Activated CD4-positive, alpha-beta memory T cell treated with anti-CD3 and anti-CD28 coated beads, Interleukin-2, amount 10 ng/mL, durations not matched to agents 7 days and 5 days (primary cell): ENCODE measurements at regions not wholly inside any gene's neighbourhood (a gene's known extent, or its start where the extent isn't known, plus 50 kb on each side); places are given as distances from the start of the nearest gene placed in this dataset.
"Not testable (repeated sequence)": the region's sequence is repeated elsewhere in the genome, so short reads cannot be mapped to it uniquely, and the experiment has no call there.

Experiments
- CTCF ChIA-PET: fragments of 350-600 bp; sonication (Branson Sonifier 250); formaldehyde crosslinking; loops from one replicate; lab custom pipeline; 2021; ENCODE audit warnings: antibody characterized with exemption, inconsistent platforms; lab: Charles Lee
- POLR2A ChIA-PET: fragments of 350-600 bp; sonication (Branson Sonifier 250); formaldehyde crosslinking; loops from one replicate; lab custom pipeline; 2021; ENCODE audit warnings: antibody characterized with exemption; lab: Charles Lee
- DNase-seq: peaks from one replicate; pipeline ENCODE4 v3.0.0-alpha.2; 2020
- H3K27ac Mint-ChIP-seq: one replicate; pipeline ENCODE4 v1.8.0; 2021; ENCODE audit warnings: mild to moderate bottlenecking, mixed read lengths
- H3K27me3 Mint-ChIP-seq: one replicate; pipeline ENCODE4 v1.8.0; 2021; ENCODE audit warnings: mixed read lengths
- H3K36me3 Mint-ChIP-seq: one replicate; pipeline ENCODE4 v1.8.0; 2021; ENCODE audit warnings: low read depth, mixed read lengths
- H3K4me1 Mint-ChIP-seq: one replicate; pipeline ENCODE4 v1.8.0; 2021; ENCODE audit warnings: mixed read lengths
- H3K4me3 Mint-ChIP-seq: one replicate; pipeline ENCODE4 v1.8.0; 2021; ENCODE audit warnings: mild to moderate bottlenecking, mixed read lengths
- H3K9me3 Mint-ChIP-seq: one replicate; pipeline ENCODE4 v1.8.0; 2021; ENCODE audit warnings: mixed read lengths

DNA sequence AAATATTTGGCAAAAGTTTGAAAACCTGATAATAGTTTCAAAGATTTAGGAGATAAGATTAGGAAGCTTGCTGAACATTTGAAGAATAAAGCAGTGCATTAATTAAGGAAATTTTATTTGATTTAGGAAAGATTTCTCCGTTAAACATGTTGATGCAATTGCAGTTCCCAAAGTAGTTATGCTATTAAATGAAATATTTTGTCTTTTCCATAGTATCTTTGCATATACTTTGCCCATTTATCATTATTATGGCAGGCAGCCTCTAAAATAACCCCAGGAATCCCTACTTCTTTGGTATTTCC is 136.5 kb downstream of the MREG start:
- DNase-seq: no peak
- H3K4me1 Mint-ChIP-seq: no peaks in the 10 kb centered on the region
- ChIA-PET POLR2A (no interaction called here), CTCF (interaction anchor here (1.4 kb wide), 1 partner anchor 54 kb away, joined by 5 read pairs; no protein-coding TSS in a partner anchor)
- H3K36me3 Mint-ChIP-seq: no peaks in the 10 kb centered on the region
- no peak overlapping the region for H3K27ac Mint-ChIP-seq
- H3K9me3 Mint-ChIP-seq: no peaks in the 10 kb centered on the region
- no peak overlapping the region for H3K4me3 Mint-ChIP-seq
- H3K27me3 Mint-ChIP-seq: peaks cover 10% of the 10 kb centered on the region

DNA sequence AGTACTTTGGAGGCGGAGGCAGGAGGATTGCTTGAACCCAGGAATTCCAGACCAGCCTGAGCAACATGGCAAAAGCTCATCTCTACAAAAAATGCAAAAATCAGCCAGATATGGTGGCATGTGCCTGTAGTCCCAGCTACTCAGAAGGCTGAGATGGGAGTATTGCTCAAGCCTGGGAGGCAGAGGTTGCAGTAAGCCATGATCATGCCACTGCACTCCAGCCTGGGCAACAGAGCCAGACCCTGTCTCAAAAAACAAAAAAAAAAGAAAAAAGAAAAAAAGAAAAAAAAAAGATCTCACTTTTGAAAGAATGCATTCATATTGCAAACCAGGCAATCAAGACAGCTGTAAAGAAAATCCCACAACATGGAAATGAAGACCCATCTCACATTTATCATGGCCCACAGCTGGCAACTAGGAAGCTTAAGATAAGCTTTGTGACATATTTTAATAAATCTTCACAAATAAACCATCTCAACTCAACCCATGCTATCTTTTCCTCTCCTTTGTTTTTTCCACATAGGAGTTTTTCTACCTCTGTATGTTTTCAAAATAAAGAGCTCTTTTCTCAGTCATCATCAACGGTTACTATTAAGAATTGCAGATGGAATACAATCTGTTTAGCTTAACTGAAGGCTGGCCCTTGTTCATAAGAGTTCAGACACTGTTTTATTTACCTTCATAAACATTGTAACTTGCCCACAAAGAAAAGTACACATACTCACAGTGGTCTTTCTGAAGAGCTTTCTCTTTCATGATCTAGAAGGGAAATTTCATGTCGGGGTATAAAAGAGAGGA is 137.0 kb downstream of the MREG start:
- Mint-ChIP-seq H3K4me3 (no peak overlapping the region), H3K4me1 (no peaks in the 10 kb centered on the region), H3K27ac (no peak overlapping the region), H3K9me3 (no peaks in the 10 kb centered on the region), H3K27me3 (peaks cover 10% of the 10 kb centered on the region), H3K36me3 (no peaks in the 10 kb centered on the region)
- no peak for DNase-seq
- ChIA-PET CTCF (interaction anchor here (1.4 kb wide), 1 partner anchor 55 kb away, joined by 5 read pairs; no protein-coding TSS in a partner anchor), POLR2A (no interaction called here)

- Mint-ChIP-seq H3K27ac (no peak overlapping the region), H3K27me3 (peaks cover 13% of the 10 kb centered on the region), H3K4me1 (no peaks in the 10 kb centered on the region), H3K9me3 (no peaks in the 10 kb centered on the region), H3K4me3 (no peak overlapping the region), H3K36me3 (no peaks in the 10 kb centered on the region)
- POLR2A ChIA-PET: no interaction called here
- DNase-seq: no peak
- CTCF ChIA-PET: no interaction called here
Observed at GRCh38 chr2:215874418-215874817, 138.9 kb downstream of the MREG start.

- Mint-ChIP-seq H3K27me3 (peaks cover 7% of the 10 kb centered on the region), H3K4me1 (no peaks in the 10 kb centered on the region), H3K9me3 (no peaks in the 10 kb centered on the region), H3K4me3 (no peak overlapping the region), H3K27ac (no peak overlapping the region), H3K36me3 (no peaks in the 10 kb centered on the region)
- POLR2A ChIA-PET: no interaction called here
- DNase-seq: no peak
- CTCF ChIA-PET: no interaction called here
Observed at GRCh38 chr2:215870986-215871385, 142.4 kb downstream of the MREG start.

GRCh38 chr2:215870088-215870490 is 143.3 kb downstream of the MREG start:
- DNase-seq: no peak
- ChIA-PET POLR2A (no interaction called here), CTCF (no interaction called here)
- H3K4me1 Mint-ChIP-seq: no peaks in the 10 kb centered on the region
- H3K27ac Mint-ChIP-seq: no peak overlapping the region
- no peaks in the 10 kb centered on the region for H3K9me3 Mint-ChIP-seq
- H3K4me3 Mint-ChIP-seq: no peak overlapping the region
- H3K36me3 Mint-ChIP-seq: no peaks in the 10 kb centered on the region
- peaks cover 7% of the 10 kb centered on the region for H3K27me3 Mint-ChIP-seq

DNA sequence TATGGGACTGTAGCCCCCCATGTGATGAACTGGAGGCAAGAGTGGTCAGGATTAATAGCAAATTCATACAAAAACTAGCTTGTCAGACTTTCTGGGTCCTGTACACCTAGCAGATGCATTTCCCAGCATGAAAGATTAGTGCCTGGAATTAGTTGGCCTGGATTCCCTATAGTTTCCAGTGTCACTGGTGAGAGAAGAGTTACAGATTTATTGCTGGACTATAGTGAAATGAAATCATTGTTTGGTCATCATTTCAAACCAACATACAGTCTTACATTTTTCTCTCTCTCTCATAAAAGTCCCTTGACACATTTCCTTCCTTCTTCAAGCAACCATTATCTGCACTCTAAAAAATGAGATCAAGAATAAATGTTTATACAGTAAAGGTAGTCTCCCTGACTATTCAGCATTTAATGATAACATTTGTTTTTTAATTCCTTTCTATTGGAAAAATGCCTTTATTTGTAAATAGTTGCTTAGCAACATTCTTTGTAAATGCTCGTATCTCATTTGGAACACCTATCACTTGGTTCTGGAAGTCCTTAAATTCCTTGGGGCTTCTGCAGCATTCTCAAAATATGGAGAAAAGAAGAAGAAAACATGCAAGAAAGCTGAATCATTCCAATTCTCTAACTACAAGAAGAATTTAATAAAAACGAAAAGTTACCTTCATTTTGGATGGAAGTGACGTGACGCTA is 144.4 kb downstream of the MREG start:
- no peak overlapping the region for H3K27ac Mint-ChIP-seq
- H3K27me3 Mint-ChIP-seq: peaks cover 9% of the 10 kb centered on the region
- no peaks in the 10 kb centered on the region for H3K9me3 Mint-ChIP-seq
- H3K4me1 Mint-ChIP-seq: no peaks in the 10 kb centered on the region
- no peaks in the 10 kb centered on the region for H3K36me3 Mint-ChIP-seq
- ChIA-PET POLR2A (no interaction called here), CTCF (no interaction called here)
- no peak for DNase-seq
- no peak overlapping the region for H3K4me3 Mint-ChIP-seq

- no peak for DNase-seq
- CTCF ChIA-PET: no interaction called here
- POLR2A ChIA-PET: no interaction called here
- peaks cover 9% of the 10 kb centered on the region for H3K27me3 Mint-ChIP-seq
- H3K4me3 Mint-ChIP-seq: no peak overlapping the region
- no peaks in the 10 kb centered on the region for H3K9me3 Mint-ChIP-seq
- no peaks in the 10 kb centered on the region for H3K4me1 Mint-ChIP-seq
- H3K27ac Mint-ChIP-seq: no peak overlapping the region
- H3K36me3 Mint-ChIP-seq: no peaks in the 10 kb centered on the region
Observed at GRCh38 chr2:215866606-215867005, 146.7 kb downstream of the MREG start.

- POLR2A ChIA-PET: no interaction called here
- DNase-seq: no peak
- Mint-ChIP-seq H3K27me3 (peaks cover 6% of the 10 kb centered on the region), H3K27ac (no peak overlapping the region), H3K9me3 (no peaks in the 10 kb centered on the region), H3K4me1 (no peaks in the 10 kb centered on the region), H3K36me3 (no peaks in the 10 kb centered on the region), H3K4me3 (no peak overlapping the region)
- CTCF ChIA-PET: no interaction called here
Observed at GRCh38 chr2:215863687-215864086, 149.7 kb downstream of the MREG start.

DNA sequence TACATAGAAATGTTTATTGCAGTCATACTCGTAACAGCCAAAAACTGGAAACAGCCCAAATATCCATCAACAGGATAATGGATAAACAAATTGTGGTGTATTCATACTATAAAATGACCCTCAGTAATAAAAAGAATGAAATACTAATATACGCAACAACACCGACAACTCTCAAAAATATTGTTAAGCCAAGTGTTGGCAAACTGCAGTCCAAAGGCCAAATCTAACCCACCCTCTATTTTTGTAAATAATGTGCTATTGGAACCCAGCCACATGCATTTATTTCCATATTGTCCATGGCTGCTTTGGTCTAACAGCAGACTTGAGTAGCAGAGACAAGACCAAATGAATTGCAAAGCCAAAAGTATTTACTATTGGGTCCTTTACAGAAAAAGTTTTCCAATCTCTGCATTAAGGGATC is 151.0 kb downstream of the MREG start:
- no peak overlapping the region for H3K27ac Mint-ChIP-seq
- H3K4me3 Mint-ChIP-seq: no peak overlapping the region
- POLR2A ChIA-PET: no interaction called here
- no peaks in the 10 kb centered on the region for H3K4me1 Mint-ChIP-seq
- no peak for DNase-seq
- H3K9me3 Mint-ChIP-seq: no peaks in the 10 kb centered on the region
- H3K36me3 Mint-ChIP-seq: no peaks in the 10 kb centered on the region
- peaks cover 4% of the 10 kb centered on the region for H3K27me3 Mint-ChIP-seq
- CTCF ChIA-PET: no interaction called here

- ChIA-PET CTCF (no interaction called here), POLR2A (no interaction called here)
- Mint-ChIP-seq H3K4me3 (no peak overlapping the region), H3K27ac (no peak overlapping the region), H3K4me1 (no peaks in the 10 kb centered on the region), H3K9me3 (no peaks in the 10 kb centered on the region), H3K27me3 (peaks cover 5% of the 10 kb centered on the region), H3K36me3 (no peaks in the 10 kb centered on the region)
- no peak for DNase-seq
Observed at GRCh38 chr2:215861607-215862350, 151.6 kb downstream of the MREG start.

DNA sequence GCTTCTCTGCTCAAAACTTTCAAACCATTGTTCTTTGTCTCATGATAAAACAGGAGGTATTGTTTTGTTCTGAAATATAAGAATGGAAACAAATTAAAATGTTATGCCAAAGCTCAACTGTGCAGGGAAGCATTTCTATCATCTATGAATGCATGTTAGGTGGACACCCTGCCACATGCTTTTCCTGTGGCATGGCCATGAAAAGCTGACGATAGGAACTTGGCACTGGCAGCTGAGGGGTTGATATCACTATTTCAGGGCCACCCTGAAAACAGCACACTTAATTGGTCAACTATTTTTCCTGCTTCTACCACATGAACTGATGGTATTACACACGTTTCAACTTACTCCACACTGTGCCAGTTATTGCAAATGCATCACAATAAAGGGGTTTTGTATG is 157.3 kb downstream of the MREG start:
- Mint-ChIP-seq H3K4me3 (no peak overlapping the region), H3K36me3 (no peaks in the 10 kb centered on the region), H3K9me3 (peaks cover 6% of the 10 kb centered on the region), H3K4me1 (no peaks in the 10 kb centered on the region), H3K27ac (no peak overlapping the region), H3K27me3 (peaks cover 3% of the 10 kb centered on the region)
- CTCF ChIA-PET: no interaction called here
- POLR2A ChIA-PET: no interaction called here
- DNase-seq: no peak

GRCh38 chr2:215855308-215855707 is 158.0 kb downstream of the MREG start:
- H3K4me3 Mint-ChIP-seq, POLR2A ChIA-PET, H3K27me3 Mint-ChIP-seq, H3K4me1 Mint-ChIP-seq, H3K36me3 Mint-ChIP-seq, H3K27ac Mint-ChIP-seq, H3K9me3 Mint-ChIP-seq, DNase-seq, CTCF ChIA-PET: not testable (repeated sequence)

GRCh38 chr2:215854008-215854407 is 159.3 kb downstream of the MREG start:
- no peaks in the 10 kb centered on the region for H3K4me1 Mint-ChIP-seq
- peaks cover 6% of the 10 kb centered on the region for H3K9me3 Mint-ChIP-seq
- CTCF ChIA-PET: no interaction called here
- H3K27me3 Mint-ChIP-seq: peaks cover 3% of the 10 kb centered on the region
- H3K36me3 Mint-ChIP-seq: no peaks in the 10 kb centered on the region
- no peak overlapping the region for H3K27ac Mint-ChIP-seq
- POLR2A ChIA-PET: no interaction called here
- DNase-seq: no peak
- H3K4me3 Mint-ChIP-seq: no peak overlapping the region
